ENCODE measurements at regions not wholly inside any gene's neighbourhood (a gene's known extent, or its start where the extent isn't known, plus 50 kb on each side); places are given as distances from the start of the nearest gene placed in this dataset.
A peak's percentile ranks its signal among the peaks of the same experiment; 100 is the strongest.

DNA sequence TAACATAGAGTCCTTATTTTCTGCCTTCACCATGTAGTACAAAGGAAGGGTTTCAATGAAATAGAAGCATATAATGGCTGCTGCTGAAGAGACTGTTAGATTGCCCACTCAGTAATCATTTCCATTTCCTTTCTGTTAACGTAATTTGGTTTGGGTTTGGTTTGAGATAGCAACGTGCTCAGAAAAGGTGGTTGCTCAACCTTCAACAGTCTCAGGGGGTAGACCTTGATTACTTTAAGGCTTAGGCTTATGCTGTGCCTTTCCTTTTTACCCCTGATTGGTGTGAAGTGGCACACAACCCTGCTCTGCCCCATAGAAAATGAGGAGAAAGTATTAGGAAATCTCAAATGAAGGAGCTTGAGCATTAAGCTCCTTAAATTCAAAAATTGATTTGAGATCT lies 163.7 kb upstream of the TP63 start:
- H3K4me1 ChIP-seq (ENCODE audit: insufficient read depth, low read length), result no peaks in the 10 kb centered on the region
- no peak overlapping the region for H3K4me3 Mint-ChIP-seq
- no peaks in the 10 kb centered on the region for H3K27me3 ChIP-seq (ENCODE audit: insufficient read depth, low read length, poor library complexity, severe bottlenecking)
- H3K27ac Mint-ChIP-seq, result no peak overlapping the region
- no peaks in the 10 kb centered on the region for H3K9me3 ChIP-seq (ENCODE audit: low read length)
- no peak for DNase-seq
- H3K27me3 Mint-ChIP-seq, result no peaks in the 10 kb centered on the region
- peaks cover 0 to 3% (median 0%) of the 10 kb centered on the region in 5 donors for H3K9me3 Mint-ChIP-seq
- H3K36me3 Mint-ChIP-seq, result no peaks in the 10 kb centered on the region
- H3K36me3 ChIP-seq (ENCODE audit: insufficient read depth, low read length), result no peaks in the 10 kb centered on the region
- POLR2A ChIA-PET, result no interaction called here
- CTCF ChIA-PET, result no interaction called here
- peaks cover 0 to 3% (median 0%) of the 10 kb centered on the region in 3 donors for H3K4me1 Mint-ChIP-seq
- no peak overlapping the region for H3K27ac ChIP-seq (ENCODE audit: low read depth, low read length)
- no peak overlapping the region for H3K4me3 ChIP-seq (ENCODE audit: low read length)

DNA sequence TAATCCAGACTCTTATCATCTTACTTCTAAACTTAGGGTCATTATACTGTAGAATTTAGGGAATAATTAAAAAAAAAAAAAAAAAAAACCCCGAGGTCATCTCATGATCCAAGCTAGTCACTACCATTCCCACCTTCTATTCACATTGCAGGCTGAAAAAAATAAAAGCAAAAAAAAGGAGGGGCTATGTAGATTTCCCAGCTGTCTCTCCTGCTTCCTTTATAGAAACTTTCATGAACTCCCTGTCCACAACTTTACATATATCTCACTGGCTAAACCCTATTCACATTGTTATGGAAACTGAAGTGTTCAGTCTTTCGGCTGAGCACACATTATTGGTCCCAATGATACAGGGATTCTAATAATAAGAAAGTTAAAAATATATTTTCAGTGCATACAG lies 156.2 kb upstream of the TP63 start:
- Mint-ChIP-seq H3K4me3 (no peak overlapping the region), H3K36me3 (peaks cover 0 to 4% (median 0%) of the 10 kb centered on the region in 3 donors), H3K27me3 (no peaks in the 10 kb centered on the region), H3K4me1 (no peaks in the 10 kb centered on the region), H3K9me3 (peaks cover 0 to 3% (median 0%) of the 10 kb centered on the region in 5 donors), H3K27ac (no peak overlapping the region)
- POLR2A ChIA-PET, result no interaction called here
- Histone ChIP-seq H3K27ac (ENCODE audit: low read depth, low read length) (no peak overlapping the region), H3K36me3 (ENCODE audit: insufficient read depth, low read length) (no peaks in the 10 kb centered on the region), H3K9me3 (ENCODE audit: low read length) (no peaks in the 10 kb centered on the region), H3K4me3 (ENCODE audit: low read length) (no peak overlapping the region), H3K4me1 (ENCODE audit: insufficient read depth, low read length) (no peaks in the 10 kb centered on the region), H3K27me3 (ENCODE audit: insufficient read depth, low read length, poor library complexity, severe bottlenecking) (no peaks in the 10 kb centered on the region)
- CTCF ChIA-PET, result no interaction called here
- DNase-seq, result no peak

DNA sequence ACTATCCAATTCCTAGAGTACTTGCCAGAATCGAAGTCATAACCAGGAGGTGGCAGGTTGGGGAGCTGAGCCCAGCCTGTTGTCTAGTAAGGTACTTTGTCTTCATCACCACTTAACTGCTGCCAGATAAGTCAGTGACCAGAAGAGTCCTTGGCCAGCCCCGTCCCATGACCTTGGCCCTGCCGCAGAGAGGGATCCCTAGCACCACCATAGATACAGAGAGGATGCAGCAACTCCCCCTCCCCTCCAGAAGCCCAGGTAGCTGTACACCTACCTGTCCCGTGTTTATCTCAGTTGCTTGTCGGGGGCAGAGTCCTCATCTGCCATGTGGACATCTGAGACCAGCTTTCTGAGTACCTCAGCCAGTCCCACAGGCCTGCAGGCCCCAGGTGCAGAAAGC lies 153.6 kb upstream of the TP63 start:
- H3K27ac Mint-ChIP-seq, result no peak overlapping the region
- no peak for DNase-seq
- POLR2A ChIA-PET, result no interaction called here
- Histone ChIP-seq H3K4me1 (ENCODE audit: insufficient read depth, low read length) (no peaks in the 10 kb centered on the region), H3K27ac (ENCODE audit: low read depth, low read length) (no peak overlapping the region), H3K27me3 (ENCODE audit: insufficient read depth, low read length, poor library complexity, severe bottlenecking) (no peaks in the 10 kb centered on the region), H3K9me3 (ENCODE audit: low read length) (no peaks in the 10 kb centered on the region), H3K36me3 (ENCODE audit: insufficient read depth, low read length) (no peaks in the 10 kb centered on the region), H3K4me3 (ENCODE audit: low read length) (no peak overlapping the region)
- H3K27me3 Mint-ChIP-seq, result no peaks in the 10 kb centered on the region
- peaks cover 0 to 11% (median 3%) of the 10 kb centered on the region in 3 donors for H3K36me3 Mint-ChIP-seq
- peaks cover 0 to 11% (median 0%) of the 10 kb centered on the region in 5 donors for H3K9me3 Mint-ChIP-seq
- H3K4me1 Mint-ChIP-seq, result no peaks in the 10 kb centered on the region
- CTCF ChIA-PET, result no interaction called here
- H3K4me3 Mint-ChIP-seq, result no peak overlapping the region

DNA sequence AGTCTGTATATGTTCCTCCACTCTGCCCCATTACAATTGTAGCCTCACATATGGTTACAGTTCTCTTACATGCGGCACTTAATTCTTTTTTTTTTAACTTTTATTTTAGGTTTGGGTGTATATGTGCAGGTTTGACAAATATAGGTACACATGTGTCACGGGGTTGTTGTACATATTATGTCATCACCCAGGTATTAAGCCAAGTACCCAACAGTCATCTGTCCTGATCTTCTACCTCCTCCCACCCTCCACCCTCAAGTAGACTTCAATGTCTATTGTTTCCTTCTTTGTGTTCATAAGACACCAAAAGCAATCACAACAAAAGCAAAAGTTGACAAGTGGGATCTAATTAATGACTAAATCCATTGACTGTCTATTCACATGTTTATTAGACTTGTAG lies 144.6 kb upstream of the TP63 start:
- POLR2A ChIA-PET, result no interaction called here
- no peaks in the 10 kb centered on the region for H3K36me3 ChIP-seq (ENCODE audit: insufficient read depth, low read length)

DNA sequence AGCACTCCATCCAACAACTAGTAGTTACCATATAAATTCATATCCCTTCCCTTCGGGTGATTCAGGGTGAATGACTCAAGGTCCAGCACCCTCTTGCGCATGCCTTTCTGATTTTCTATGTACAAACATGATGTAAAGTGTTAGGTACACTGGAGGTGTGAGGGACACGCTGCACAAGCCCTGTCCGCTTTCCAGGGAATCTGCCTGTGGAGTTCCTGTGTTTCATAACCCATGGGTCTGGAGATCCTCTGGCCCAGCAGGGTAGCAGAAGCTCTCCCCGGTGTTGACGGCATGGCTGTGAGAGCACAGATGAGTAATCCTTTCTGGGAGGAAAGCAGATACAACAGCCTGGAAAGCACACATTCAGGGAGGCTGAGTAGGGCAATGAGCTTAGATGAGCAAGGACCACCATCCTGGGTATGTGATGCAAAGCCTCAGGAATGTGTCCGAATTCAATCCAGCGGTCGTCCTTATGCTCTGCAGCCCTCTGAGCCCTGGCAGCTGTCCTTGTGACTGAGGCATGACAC lies 142.9 kb upstream of the TP63 start:
- H3K36me3 Mint-ChIP-seq, result peaks cover 0 to 4% (median 0%) of the 10 kb centered on the region in 3 donors
- H3K4me1 ChIP-seq (ENCODE audit: insufficient read depth, low read length), result no peaks in the 10 kb centered on the region
- H3K4me1 Mint-ChIP-seq, result no peaks in the 10 kb centered on the region
- ChIA-PET POLR2A (no interaction called here), CTCF (interaction anchor here (0.8 kb wide), 1 partner anchor 14 kb away, joined by 3 read pairs; no protein-coding TSS in a partner anchor)
- H3K27me3 Mint-ChIP-seq, result no peaks in the 10 kb centered on the region
- H3K4me3 Mint-ChIP-seq, result no peak overlapping the region
- DNase-seq, result no peak
- no peaks in the 10 kb centered on the region for H3K36me3 ChIP-seq (ENCODE audit: insufficient read depth, low read length)
- no peaks in the 10 kb centered on the region for H3K27me3 ChIP-seq (ENCODE audit: insufficient read depth, low read length, poor library complexity, severe bottlenecking)
- peak overlapping the region in 1 of 8 donors; percentile 10 for H3K27ac Mint-ChIP-seq
- no peak overlapping the region for H3K4me3 ChIP-seq (ENCODE audit: low read length)
- no peaks in the 10 kb centered on the region for H3K9me3 ChIP-seq (ENCODE audit: low read length)
- H3K9me3 Mint-ChIP-seq, result no peaks in the 10 kb centered on the region
- H3K27ac ChIP-seq (ENCODE audit: low read depth, low read length), result no peak overlapping the region

More for the DNA sequence above, 144.6 kb upstream of the TP63 start:
- peaks cover 4% of the 10 kb centered on the region for H3K9me3 ChIP-seq (ENCODE audit: low read length)
- H3K27me3 ChIP-seq (ENCODE audit: insufficient read depth, low read length, poor library complexity, severe bottlenecking), result no peaks in the 10 kb centered on the region
- no peaks in the 10 kb centered on the region for H3K4me1 ChIP-seq (ENCODE audit: insufficient read depth, low read length)
- Mint-ChIP-seq H3K4me1 (no peaks in the 10 kb centered on the region), H3K36me3 (peaks cover 0 to 7% (median 3%) of the 10 kb centered on the region in 3 donors), H3K27ac (no peak overlapping the region), H3K27me3 (no peaks in the 10 kb centered on the region), H3K9me3 (peaks cover 0 to 8% (median 0%) of the 10 kb centered on the region in 5 donors), H3K4me3 (no peak overlapping the region)
- DNase-seq, result no peak
- CTCF ChIA-PET, result no interaction called here
- H3K4me3 ChIP-seq (ENCODE audit: low read length), result no peak overlapping the region
- no peak overlapping the region for H3K27ac ChIP-seq (ENCODE audit: low read depth, low read length)

DNA sequence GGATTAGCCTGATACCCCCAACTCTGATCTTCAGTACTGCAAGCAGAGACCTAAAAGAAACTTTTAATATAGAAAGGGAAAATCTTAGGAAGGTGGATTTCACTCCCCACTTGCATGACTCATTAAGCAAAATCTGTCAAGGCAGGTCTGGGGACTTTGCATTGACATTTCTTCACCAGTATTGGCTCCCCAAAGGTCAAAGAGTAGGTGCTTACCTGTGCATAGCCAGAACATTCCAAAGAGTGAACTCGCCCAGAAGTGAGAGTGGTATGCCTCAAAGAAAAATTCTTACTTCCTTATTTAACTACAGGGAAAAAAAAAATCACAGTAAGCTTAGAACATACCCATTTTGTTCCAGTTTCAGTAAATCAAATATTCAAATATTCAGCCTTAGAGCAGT lies 140.9 kb upstream of the TP63 start:
- H3K4me3 Mint-ChIP-seq, result no peak overlapping the region
- POLR2A ChIA-PET, result no interaction called here

DNA sequence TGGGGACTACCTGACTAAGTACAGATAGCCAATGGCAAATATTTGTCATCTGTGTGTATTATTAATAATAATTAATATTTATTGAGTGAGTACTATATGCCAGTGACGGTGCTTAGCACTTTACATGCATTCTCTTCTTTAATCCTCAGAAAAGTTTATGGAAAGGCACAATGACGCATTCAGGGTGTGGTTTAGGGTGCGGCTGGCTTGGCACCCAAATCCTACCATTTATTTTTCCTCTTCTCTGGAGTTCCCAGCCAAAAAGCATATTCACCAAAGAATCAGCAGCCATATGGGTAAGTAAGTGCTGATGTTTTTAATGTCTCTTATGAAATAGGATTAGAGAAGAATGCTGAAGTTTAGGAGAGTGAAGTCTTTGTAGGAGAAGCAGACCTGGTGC lies 140.4 kb upstream of the TP63 start:
- no peak overlapping the region for H3K4me3 Mint-ChIP-seq
- Histone ChIP-seq H3K27ac (ENCODE audit: low read depth, low read length) (no peak overlapping the region), H3K27me3 (ENCODE audit: insufficient read depth, low read length, poor library complexity, severe bottlenecking) (no peaks in the 10 kb centered on the region), H3K4me1 (ENCODE audit: insufficient read depth, low read length) (no peaks in the 10 kb centered on the region), H3K9me3 (ENCODE audit: low read length) (no peaks in the 10 kb centered on the region), H3K4me3 (ENCODE audit: low read length) (no peak overlapping the region), H3K36me3 (ENCODE audit: insufficient read depth, low read length) (no peaks in the 10 kb centered on the region)
- H3K4me1 Mint-ChIP-seq, result no peaks in the 10 kb centered on the region
- DNase-seq, result no peak
- no peaks in the 10 kb centered on the region for H3K9me3 Mint-ChIP-seq
- no peaks in the 10 kb centered on the region for H3K36me3 Mint-ChIP-seq
- H3K27me3 Mint-ChIP-seq, result no peaks in the 10 kb centered on the region
- H3K27ac Mint-ChIP-seq, result no peak overlapping the region
- CTCF ChIA-PET, result no interaction called here
- POLR2A ChIA-PET, result no interaction called here

More for the DNA sequence above, 140.9 kb upstream of the TP63 start:
- Mint-ChIP-seq H3K36me3 (peaks cover 0 to 4% (median 0%) of the 10 kb centered on the region in 3 donors), H3K27me3 (no peaks in the 10 kb centered on the region), H3K9me3 (no peaks in the 10 kb centered on the region), H3K27ac (no peak overlapping the region), H3K4me1 (no peaks in the 10 kb centered on the region)
- H3K36me3 ChIP-seq (ENCODE audit: insufficient read depth, low read length), result no peaks in the 10 kb centered on the region
- H3K27ac ChIP-seq (ENCODE audit: low read depth, low read length), result no peak overlapping the region
- no peaks in the 10 kb centered on the region for H3K4me1 ChIP-seq (ENCODE audit: insufficient read depth, low read length)
- no peak for DNase-seq
- no peaks in the 10 kb centered on the region for H3K27me3 ChIP-seq (ENCODE audit: insufficient read depth, low read length, poor library complexity, severe bottlenecking)
- CTCF ChIA-PET, result no interaction called here
- H3K4me3 ChIP-seq (ENCODE audit: low read length), result no peak overlapping the region
- no peaks in the 10 kb centered on the region for H3K9me3 ChIP-seq (ENCODE audit: low read length)

DNA sequence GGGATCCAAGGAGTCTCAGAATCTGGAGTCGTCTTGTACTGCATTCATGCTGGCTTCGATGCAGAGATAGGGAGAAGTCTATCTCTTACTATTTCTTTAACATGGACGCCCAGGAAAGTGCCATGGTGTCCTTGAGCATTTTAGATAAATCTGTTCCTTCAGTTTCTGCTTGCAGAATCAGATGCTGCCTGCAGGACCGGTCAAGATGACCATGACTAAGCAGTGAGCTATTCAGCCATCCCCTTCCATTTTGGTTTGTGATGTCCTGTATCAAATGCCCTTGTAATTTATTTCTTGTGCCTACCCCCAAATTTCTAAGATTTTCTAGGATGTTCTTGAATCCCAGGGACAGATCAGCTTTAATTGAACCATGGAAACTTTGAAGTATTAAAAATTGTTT lies 139.4 kb upstream of the TP63 start:
- ChIA-PET CTCF (no interaction called here), POLR2A (no interaction called here)
- Mint-ChIP-seq H3K9me3 (no peaks in the 10 kb centered on the region), H3K36me3 (no peaks in the 10 kb centered on the region), H3K4me1 (no peaks in the 10 kb centered on the region), H3K4me3 (no peak overlapping the region), H3K27ac (no peak overlapping the region), H3K27me3 (no peaks in the 10 kb centered on the region)
- DNase-seq, result no peak
- H3K4me1 ChIP-seq (ENCODE audit: insufficient read depth, low read length), result no peaks in the 10 kb centered on the region
- H3K36me3 ChIP-seq (ENCODE audit: insufficient read depth, low read length), result no peaks in the 10 kb centered on the region
- H3K27me3 ChIP-seq (ENCODE audit: insufficient read depth, low read length, poor library complexity, severe bottlenecking), result no peaks in the 10 kb centered on the region
- no peak overlapping the region for H3K27ac ChIP-seq (ENCODE audit: low read depth, low read length)
- no peak overlapping the region for H3K4me3 ChIP-seq (ENCODE audit: low read length)
- H3K9me3 ChIP-seq (ENCODE audit: low read length), result no peaks in the 10 kb centered on the region

DNA sequence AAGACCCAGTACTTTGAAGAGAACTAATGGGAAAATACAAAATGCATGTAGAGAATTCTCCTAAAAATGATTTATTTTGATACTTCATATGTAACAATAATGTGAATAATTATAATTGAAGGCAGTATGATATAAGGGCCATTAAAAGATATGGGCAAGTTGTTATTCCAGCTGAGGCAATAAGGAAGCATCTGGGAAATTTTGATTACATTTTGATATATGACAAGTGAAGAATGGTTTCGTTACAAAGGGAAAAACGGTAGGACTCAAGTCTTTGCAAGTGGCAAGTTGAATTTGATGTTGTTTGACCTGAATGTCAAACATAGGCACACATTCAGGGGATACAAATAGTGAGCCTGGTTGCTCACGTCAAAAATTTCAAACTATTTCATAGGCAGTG lies 137.9 kb upstream of the TP63 start:
- H3K9me3 Mint-ChIP-seq, result no peaks in the 10 kb centered on the region
- no peaks in the 10 kb centered on the region for H3K36me3 Mint-ChIP-seq

More for the DNA sequence above, 137.9 kb upstream of the TP63 start:
- H3K4me3 ChIP-seq (ENCODE audit: low read length), result no peak overlapping the region
- no peak overlapping the region for H3K27ac ChIP-seq (ENCODE audit: low read depth, low read length)
- ChIA-PET CTCF (no interaction called here), POLR2A (no interaction called here)
- Mint-ChIP-seq H3K4me1 (no peaks in the 10 kb centered on the region), H3K27me3 (no peaks in the 10 kb centered on the region), H3K27ac (no peak overlapping the region), H3K4me3 (no peak overlapping the region)
- H3K9me3 ChIP-seq (ENCODE audit: low read length), result no peaks in the 10 kb centered on the region
- no peaks in the 10 kb centered on the region for H3K4me1 ChIP-seq (ENCODE audit: insufficient read depth, low read length)
- H3K27me3 ChIP-seq (ENCODE audit: insufficient read depth, low read length, poor library complexity, severe bottlenecking), result no peaks in the 10 kb centered on the region
- no peaks in the 10 kb centered on the region for H3K36me3 ChIP-seq (ENCODE audit: insufficient read depth, low read length)
- no peak for DNase-seq

Measured in CD8-positive, alpha-beta memory T cell (primary cell).